ENCODE measurements at regions not wholly inside any gene's neighbourhood (a gene's known extent, or its start where the extent isn't known, plus 50 kb on each side); places are given as distances from the start of the nearest gene placed in this dataset.

GRCh38 chr3:150274372-150274771 is 133.7 kb upstream of the TSC22D2 start:
- CTCF ChIA-PET (ENCODE audit: partially characterized antibody) = interaction anchor here (0.7 to 2.0 kb wide), 3 partner anchors 8 to 35 kb away, joined by 3 to 5 read pairs (median 5); no protein-coding TSS in a partner anchor

More at GRCh38 chr3:150274372-150274771, 133.7 kb upstream of the TSC22D2 start:
- no peak for TF ChIP-seq RBBP5 (IDR thresholded peaks at IDR 0.05; ENCODE audit: borderline replicate concordance, low read depth, low read length)
- Histone ChIP-seq H3K27me3 (replicated peaks in 1 of 4; ENCODE audit: control insufficient read depth in 3 of 4, extremely low read depth in 1 of 4, insufficient read depth in 3 of 4, low read length in 3 of 4) (no peaks in the 10 kb centered on the region), H3K4ac (replicated peaks; ENCODE audit: insufficient read length, low read depth, low read length) (no peak overlapping the region), H3K56ac (replicated peaks; ENCODE audit: insufficient read length, low read depth, low read length) (no peak overlapping the region), H2BK12ac (ENCODE audit: low read depth, low read length) (no peak overlapping the region), H4K8ac (ENCODE audit: extremely low read depth, insufficient read depth, low read length) (no peak overlapping the region), H3K4me3 (ENCODE audit: extremely low read depth in 1 of 4, insufficient read depth in 2 of 4, low read depth in 3 of 4, low read length in 4 of 4) (no peak overlapping the region), H2AFZ (ENCODE audit: low read length) (no peak overlapping the region), H3K23ac (ENCODE audit: insufficient read length) (no peak overlapping the region), H2BK20ac (ENCODE audit: low read length) (no peak overlapping the region), H3K4me1 (replicated peaks in 1 of 4; ENCODE audit: control insufficient read depth in 3 of 4, insufficient read depth in 4 of 4, low read length in 3 of 4) (peaks cover 0 to 3% (median 0%) of the 10 kb centered on the region in 4 experiments; a peak in 1 of 7 replicates), H4K91ac (replicated peaks; ENCODE audit: insufficient read length, low read length) (no peak overlapping the region), H3K79me2 (ENCODE audit: control insufficient read depth in 1 of 2, insufficient read depth in 2 of 2, low read length in 2 of 2) (no peaks in the 10 kb centered on the region), H3K23me2 (ENCODE audit: low read depth, low read length) (no peaks in the 10 kb centered on the region), H3K9me3 (ENCODE audit: insufficient read depth in 2 of 2, low read depth in 1 of 2, low read length in 1 of 2) (no peaks in the 10 kb centered on the region), H3K4me2 (ENCODE audit: insufficient read depth in 1 of 2, low read depth in 2 of 2, low read length in 2 of 2) (no peak overlapping the region), H3K27ac (ENCODE audit: low read depth, low read length) (no peak overlapping the region), H3K14ac (ENCODE audit: insufficient read length) (no peak overlapping the region), H3K18ac (ENCODE audit: extremely low read depth, low read length) (no peak overlapping the region), H3K79me1 (ENCODE audit: low read depth, low read length) (no peaks in the 10 kb centered on the region), H4K5ac (ENCODE audit: insufficient read length, low read depth, low read length) (no peak overlapping the region), H4K20me1 (replicated peaks in 1 of 2; ENCODE audit: control insufficient read depth in 1 of 2, insufficient read depth in 2 of 2, low read length in 2 of 2) (no peaks in the 10 kb centered on the region), H3K9ac (replicated peaks in 1 of 4; ENCODE audit: extremely low read depth in 1 of 4, low read depth in 3 of 4, low read length in 3 of 4) (no peak overlapping the region), H2AK5ac (ENCODE audit: low read depth, low read length) (no peak overlapping the region), H2BK15ac (ENCODE audit: low read length) (no peak overlapping the region), H2BK5ac (ENCODE audit: low read depth, low read length) (no peak overlapping the region), H2BK120ac (replicated peaks; ENCODE audit: low read depth, low read length) (no peak overlapping the region), H3K36me3 (ENCODE audit: control insufficient read depth in 2 of 4, insufficient read depth in 4 of 4, low read length in 3 of 4) (no peaks in the 10 kb centered on the region)
- POLR2A ChIA-PET (ENCODE audit: partially characterized antibody) = interaction anchor here (0.9 to 1.0 kb wide), 2 partner anchors 8 to 161 kb away, joined by 3 to 4 read pairs; no protein-coding TSS in a partner anchor
- no peak for DNase-seq (ENCODE audit: low read depth in 1 of 2, low spot score in 2 of 2)
- no peak for FAIRE-seq
- 83% methylated on average over 3 of the region's 3 CpGs; no CpG with 5 or more reads in 1 of the 2 experiments for WGBS, 2 experiments (ENCODE audit: extremely low coverage in 1 of 2, insufficient coverage in 1 of 2, insufficient read length in 1 of 2, insufficient replicate concordance in 2 of 2, low coverage in 1 of 2, low lambda C conversion rate in 2 of 2, missing lambda C conversion rate in 1 of 2)
